GM23338 (cell line): ENCODE measurements at regions not wholly inside any gene's neighbourhood (a gene's known extent, or its start where the extent isn't known, plus 50 kb on each side); places are given as distances from the start of the nearest gene placed in this dataset.

Source experiments
- ATAC-seq: fragments of 200-7000 bp; cut with Tn5 transposase; 3 replicates; pipeline ENCODE4 v1.9.1; 2020
- DNase-seq: peaks from one replicate; pipeline ENCODE4 v3.0.0-alpha.2; 2015; ENCODE audit warnings: low spot score
- H2AFZ ChIP-seq: fragments of 200-600 bp; sonication (generic); 2 replicates; pipeline ENCODE4 v1.8.0; 2016; ENCODE audit warnings: antibody characterized with exemption, mild to moderate bottlenecking, moderate library complexity
- H3F3A ChIP-seq: fragments of 200-600 bp; sonication (generic); replicated peaks from 2 replicates; pipeline ENCODE4 v1.8.0; 2017; ENCODE audit warnings: antibody characterized with exemption, mixed run types, low read depth
- H3K27ac ChIP-seq: fragments of 200-600 bp; sonication (generic); 2 replicates; pipeline ENCODE4 v1.6.1; 2016; ENCODE audit warnings: low read depth
- H3K27me3 ChIP-seq: fragments of 200-600 bp; sonication (generic); 2 replicates; pipeline ENCODE4 v1.8.0; 2016; ENCODE audit warnings: mild to moderate bottlenecking, mixed run types, moderate library complexity; ENCODE audit not compliant: insufficient read depth
- H3K36me3 ChIP-seq: fragments of 200-600 bp; sonication (generic); 2 replicates; pipeline ENCODE4 v1.8.0; 2016; ENCODE audit warnings: mild to moderate bottlenecking; ENCODE audit not compliant: insufficient read depth
- H3K4me1 ChIP-seq: fragments of 200-600 bp; sonication (generic); 2 replicates; pipeline ENCODE4 v1.8.0; 2016; ENCODE audit warnings: mild to moderate bottlenecking, moderate library complexity; ENCODE audit not compliant: insufficient read depth
- H3K4me2 ChIP-seq: fragments of 200-600 bp; sonication (generic); 2 replicates; pipeline ENCODE4 v1.7.1; 2017; ENCODE audit warnings: mixed run types
- H3K4me3 ChIP-seq: fragments of 200-600 bp; sonication (generic); 2 replicates; pipeline ENCODE4 v1.6.1; 2016; ENCODE audit warnings: mixed run types
- H3K79me2 ChIP-seq: fragments of 200-600 bp; sonication (generic); replicated peaks from 2 replicates; pipeline ENCODE4 v1.8.0; 2017; ENCODE audit warnings: mild to moderate bottlenecking; ENCODE audit not compliant: insufficient read depth
- H3K9me2 ChIP-seq: fragments of 200-600 bp; sonication (generic); 2 replicates; pipeline ENCODE4 v1.8.0; 2017; ENCODE audit not compliant: insufficient read depth
- H4K20me1 ChIP-seq: fragments of 200-600 bp; sonication (generic); replicated peaks from 2 replicates; pipeline ENCODE4 v1.8.0; 2017; ENCODE audit warnings: mild to moderate bottlenecking; ENCODE audit not compliant: insufficient read depth
- H3K27ac Mint-ChIP-seq: 2 replicates; pipeline ENCODE4 v1.8.0; 2020; ENCODE audit warnings: inconsistent platforms, mild to moderate bottlenecking, moderate library complexity, mixed read lengths
- H3K27me3 Mint-ChIP-seq: 3 replicates; pipeline ENCODE4 v1.8.0; 2022; ENCODE audit warnings: low read depth, mild to moderate bottlenecking, moderate library complexity, mixed read lengths, inconsistent platforms; ENCODE audit not compliant: insufficient read depth, poor library complexity
- H3K36me3 Mint-ChIP-seq: 3 replicates; pipeline ENCODE4 v1.8.0; 2021; ENCODE audit warnings: low read depth, mild to moderate bottlenecking, inconsistent platforms, moderate library complexity, mixed read lengths
- H3K4me1 Mint-ChIP-seq: 3 replicates; pipeline ENCODE4 v1.8.0; 2020; ENCODE audit warnings: mild to moderate bottlenecking, inconsistent platforms, mixed read lengths
- H3K4me3 Mint-ChIP-seq: 3 replicates; pipeline ENCODE4 v1.8.0; 2021; ENCODE audit warnings: moderate library complexity, mild to moderate bottlenecking, inconsistent platforms, mixed read lengths
- H3K9me3 Mint-ChIP-seq: 3 replicates; pipeline ENCODE4 v1.8.0; 2020; ENCODE audit warnings: moderate library complexity, mild to moderate bottlenecking, inconsistent platforms, mixed read lengths
- CREB1 ChIP-seq: fragments of 250-450 bp; sonication (Bioruptor Pico); IDR thresholded peaks from 2 replicates; pipeline ENCODE4 v1.5.0; 2020; ENCODE audit warnings: low read depth, mild to moderate bottlenecking, moderate library complexity
- EZH2 ChIP-seq: fragments of 200-600 bp; sonication (generic); IDR thresholded peaks from one replicate; pipeline ENCODE4 v1.8.0; 2017; ENCODE audit warnings: antibody characterized with exemption, mild to moderate bottlenecking, low read depth; ENCODE audit not compliant: unreplicated experiment
- EZH2phosphoT487 ChIP-seq: fragments of 200-600 bp; sonication (generic); IDR thresholded peaks from one replicate; pipeline ENCODE4 v1.8.1; 2018; ENCODE audit warnings: antibody characterized with exemption; ENCODE audit not compliant: unreplicated experiment
- JUNB ChIP-seq: IDR thresholded peaks from one replicate; pipeline ENCODE4 v1.6.1; 2016; ENCODE audit warnings: antibody characterized with exemption; ENCODE audit not compliant: unreplicated experiment
- NANOG ChIP-seq: IDR thresholded peaks from 2 replicates; pipeline ENCODE4 v1.6.1; 2016; ENCODE audit warnings: antibody characterized with exemption, borderline replicate concordance
- TF ChIP-seq, protein P1 (sequence below): IDR thresholded peaks from one replicate; pipeline ENCODE4 v1.6.1; 2018; ENCODE audit warnings: antibody characterized with exemption; ENCODE audit not compliant: unreplicated experiment
- TF ChIP-seq, protein P2 (sequence below): IDR thresholded peaks from 2 replicates; pipeline ENCODE4 v1.6.1; 2016; ENCODE audit warnings: antibody characterized with exemption
- TF ChIP-seq, protein P3 (sequence below), 2 experiments: fragments of 200-600 bp in 1 of 2; sonication (generic) in 1 of 2; conservative IDR thresholded peaks; 2 replicates each; pipeline versions ENCODE4 v1.5.1 to v1.6.1; 2016 to 2017; ENCODE audit warnings: antibody characterized with exemption in 2 of 2, low read depth in 2 of 2, mild to moderate bottlenecking in 2 of 2, moderate library complexity in 1 of 2
- TF ChIP-seq, protein P4 (sequence below): fragments of 250-450 bp; sonication (Bioruptor Pico); IDR thresholded peaks from 2 replicates; pipeline ENCODE4 v1.5.0; 2020; ENCODE audit warnings: mild to moderate bottlenecking, moderate library complexity

DNA sequence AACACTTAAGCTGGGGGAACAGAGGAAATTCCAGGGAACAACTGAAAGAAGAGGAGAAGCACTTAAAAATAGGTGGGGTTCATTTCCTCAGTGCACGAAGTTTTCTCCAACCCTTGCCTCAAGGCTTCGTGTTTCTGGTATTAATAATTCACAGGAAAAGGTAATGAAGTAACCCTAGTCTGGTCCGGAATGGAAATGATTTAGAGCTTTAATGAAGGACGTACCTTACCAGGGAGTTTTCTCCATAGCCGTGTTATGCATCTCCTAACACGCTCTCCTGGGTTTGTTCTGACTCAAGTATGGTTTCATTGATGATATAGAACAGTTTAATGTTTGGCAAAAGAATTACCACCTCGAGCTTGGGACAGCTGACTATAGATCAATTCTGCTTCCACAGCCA lies 214.2 kb downstream of the MTX2 start:
- no peaks in the 10 kb centered on the region for H3F3A ChIP-seq
- Mint-ChIP-seq H3K4me1 (no peaks in the 10 kb centered on the region), H3K4me3 (no peak overlapping the region), H3K9me3 (no peaks in the 10 kb centered on the region), H3K36me3 (no peaks in the 10 kb centered on the region), H3K27me3 (no peaks in the 10 kb centered on the region), H3K27ac (no peak overlapping the region)
- 0 out of 2 replicates have a peak, but pooled peaks cover 2% of the 10 kb centered on the region for H3K27me3 ChIP-seq
- H3K79me2 ChIP-seq: no peaks in the 10 kb centered on the region
- no peaks in the 10 kb centered on the region for H3K36me3 ChIP-seq
- no peak overlapping the region for H2AFZ ChIP-seq
- H3K27ac ChIP-seq: no peak overlapping the region
- DNase-seq: no peak
- peaks cover 2% of the 10 kb centered on the region; the same call in 1 of the 2 replicates for H3K9me2 ChIP-seq
- no peak overlapping the region for H3K4me3 ChIP-seq
- ATAC-seq: no peak
- no peaks in the 10 kb centered on the region for H3K4me1 ChIP-seq
- TF ChIP-seq, protein P1, sequence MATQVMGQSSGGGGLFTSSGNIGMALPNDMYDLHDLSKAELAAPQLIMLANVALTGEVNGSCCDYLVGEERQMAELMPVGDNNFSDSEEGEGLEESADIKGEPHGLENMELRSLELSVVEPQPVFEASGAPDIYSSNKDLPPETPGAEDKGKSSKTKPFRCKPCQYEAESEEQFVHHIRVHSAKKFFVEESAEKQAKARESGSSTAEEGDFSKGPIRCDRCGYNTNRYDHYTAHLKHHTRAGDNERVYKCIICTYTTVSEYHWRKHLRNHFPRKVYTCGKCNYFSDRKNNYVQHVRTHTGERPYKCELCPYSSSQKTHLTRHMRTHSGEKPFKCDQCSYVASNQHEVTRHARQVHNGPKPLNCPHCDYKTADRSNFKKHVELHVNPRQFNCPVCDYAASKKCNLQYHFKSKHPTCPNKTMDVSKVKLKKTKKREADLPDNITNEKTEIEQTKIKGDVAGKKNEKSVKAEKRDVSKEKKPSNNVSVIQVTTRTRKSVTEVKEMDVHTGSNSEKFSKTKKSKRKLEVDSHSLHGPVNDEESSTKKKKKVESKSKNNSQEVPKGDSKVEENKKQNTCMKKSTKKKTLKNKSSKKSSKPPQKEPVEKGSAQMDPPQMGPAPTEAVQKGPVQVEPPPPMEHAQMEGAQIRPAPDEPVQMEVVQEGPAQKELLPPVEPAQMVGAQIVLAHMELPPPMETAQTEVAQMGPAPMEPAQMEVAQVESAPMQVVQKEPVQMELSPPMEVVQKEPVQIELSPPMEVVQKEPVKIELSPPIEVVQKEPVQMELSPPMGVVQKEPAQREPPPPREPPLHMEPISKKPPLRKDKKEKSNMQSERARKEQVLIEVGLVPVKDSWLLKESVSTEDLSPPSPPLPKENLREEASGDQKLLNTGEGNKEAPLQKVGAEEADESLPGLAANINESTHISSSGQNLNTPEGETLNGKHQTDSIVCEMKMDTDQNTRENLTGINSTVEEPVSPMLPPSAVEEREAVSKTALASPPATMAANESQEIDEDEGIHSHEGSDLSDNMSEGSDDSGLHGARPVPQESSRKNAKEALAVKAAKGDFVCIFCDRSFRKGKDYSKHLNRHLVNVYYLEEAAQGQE: no peak
- TF ChIP-seq EZH2 (no peak), JUNB (no peak), CREB1 (no peak), EZH2phosphoT487 (no peak), NANOG (no peak)
- TF ChIP-seq, protein P2, sequence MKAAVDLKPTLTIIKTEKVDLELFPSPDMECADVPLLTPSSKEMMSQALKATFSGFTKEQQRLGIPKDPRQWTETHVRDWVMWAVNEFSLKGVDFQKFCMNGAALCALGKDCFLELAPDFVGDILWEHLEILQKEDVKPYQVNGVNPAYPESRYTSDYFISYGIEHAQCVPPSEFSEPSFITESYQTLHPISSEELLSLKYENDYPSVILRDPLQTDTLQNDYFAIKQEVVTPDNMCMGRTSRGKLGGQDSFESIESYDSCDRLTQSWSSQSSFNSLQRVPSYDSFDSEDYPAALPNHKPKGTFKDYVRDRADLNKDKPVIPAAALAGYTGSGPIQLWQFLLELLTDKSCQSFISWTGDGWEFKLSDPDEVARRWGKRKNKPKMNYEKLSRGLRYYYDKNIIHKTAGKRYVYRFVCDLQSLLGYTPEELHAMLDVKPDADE: no peak
- TF ChIP-seq, protein P3, sequence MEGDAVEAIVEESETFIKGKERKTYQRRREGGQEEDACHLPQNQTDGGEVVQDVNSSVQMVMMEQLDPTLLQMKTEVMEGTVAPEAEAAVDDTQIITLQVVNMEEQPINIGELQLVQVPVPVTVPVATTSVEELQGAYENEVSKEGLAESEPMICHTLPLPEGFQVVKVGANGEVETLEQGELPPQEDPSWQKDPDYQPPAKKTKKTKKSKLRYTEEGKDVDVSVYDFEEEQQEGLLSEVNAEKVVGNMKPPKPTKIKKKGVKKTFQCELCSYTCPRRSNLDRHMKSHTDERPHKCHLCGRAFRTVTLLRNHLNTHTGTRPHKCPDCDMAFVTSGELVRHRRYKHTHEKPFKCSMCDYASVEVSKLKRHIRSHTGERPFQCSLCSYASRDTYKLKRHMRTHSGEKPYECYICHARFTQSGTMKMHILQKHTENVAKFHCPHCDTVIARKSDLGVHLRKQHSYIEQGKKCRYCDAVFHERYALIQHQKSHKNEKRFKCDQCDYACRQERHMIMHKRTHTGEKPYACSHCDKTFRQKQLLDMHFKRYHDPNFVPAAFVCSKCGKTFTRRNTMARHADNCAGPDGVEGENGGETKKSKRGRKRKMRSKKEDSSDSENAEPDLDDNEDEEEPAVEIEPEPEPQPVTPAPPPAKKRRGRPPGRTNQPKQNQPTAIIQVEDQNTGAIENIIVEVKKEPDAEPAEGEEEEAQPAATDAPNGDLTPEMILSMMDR (conservative IDR thresholded peaks at IDR 0.05; ENCODE audit: low read depth in 2 of 2): no peak
- TF ChIP-seq, protein P4, sequence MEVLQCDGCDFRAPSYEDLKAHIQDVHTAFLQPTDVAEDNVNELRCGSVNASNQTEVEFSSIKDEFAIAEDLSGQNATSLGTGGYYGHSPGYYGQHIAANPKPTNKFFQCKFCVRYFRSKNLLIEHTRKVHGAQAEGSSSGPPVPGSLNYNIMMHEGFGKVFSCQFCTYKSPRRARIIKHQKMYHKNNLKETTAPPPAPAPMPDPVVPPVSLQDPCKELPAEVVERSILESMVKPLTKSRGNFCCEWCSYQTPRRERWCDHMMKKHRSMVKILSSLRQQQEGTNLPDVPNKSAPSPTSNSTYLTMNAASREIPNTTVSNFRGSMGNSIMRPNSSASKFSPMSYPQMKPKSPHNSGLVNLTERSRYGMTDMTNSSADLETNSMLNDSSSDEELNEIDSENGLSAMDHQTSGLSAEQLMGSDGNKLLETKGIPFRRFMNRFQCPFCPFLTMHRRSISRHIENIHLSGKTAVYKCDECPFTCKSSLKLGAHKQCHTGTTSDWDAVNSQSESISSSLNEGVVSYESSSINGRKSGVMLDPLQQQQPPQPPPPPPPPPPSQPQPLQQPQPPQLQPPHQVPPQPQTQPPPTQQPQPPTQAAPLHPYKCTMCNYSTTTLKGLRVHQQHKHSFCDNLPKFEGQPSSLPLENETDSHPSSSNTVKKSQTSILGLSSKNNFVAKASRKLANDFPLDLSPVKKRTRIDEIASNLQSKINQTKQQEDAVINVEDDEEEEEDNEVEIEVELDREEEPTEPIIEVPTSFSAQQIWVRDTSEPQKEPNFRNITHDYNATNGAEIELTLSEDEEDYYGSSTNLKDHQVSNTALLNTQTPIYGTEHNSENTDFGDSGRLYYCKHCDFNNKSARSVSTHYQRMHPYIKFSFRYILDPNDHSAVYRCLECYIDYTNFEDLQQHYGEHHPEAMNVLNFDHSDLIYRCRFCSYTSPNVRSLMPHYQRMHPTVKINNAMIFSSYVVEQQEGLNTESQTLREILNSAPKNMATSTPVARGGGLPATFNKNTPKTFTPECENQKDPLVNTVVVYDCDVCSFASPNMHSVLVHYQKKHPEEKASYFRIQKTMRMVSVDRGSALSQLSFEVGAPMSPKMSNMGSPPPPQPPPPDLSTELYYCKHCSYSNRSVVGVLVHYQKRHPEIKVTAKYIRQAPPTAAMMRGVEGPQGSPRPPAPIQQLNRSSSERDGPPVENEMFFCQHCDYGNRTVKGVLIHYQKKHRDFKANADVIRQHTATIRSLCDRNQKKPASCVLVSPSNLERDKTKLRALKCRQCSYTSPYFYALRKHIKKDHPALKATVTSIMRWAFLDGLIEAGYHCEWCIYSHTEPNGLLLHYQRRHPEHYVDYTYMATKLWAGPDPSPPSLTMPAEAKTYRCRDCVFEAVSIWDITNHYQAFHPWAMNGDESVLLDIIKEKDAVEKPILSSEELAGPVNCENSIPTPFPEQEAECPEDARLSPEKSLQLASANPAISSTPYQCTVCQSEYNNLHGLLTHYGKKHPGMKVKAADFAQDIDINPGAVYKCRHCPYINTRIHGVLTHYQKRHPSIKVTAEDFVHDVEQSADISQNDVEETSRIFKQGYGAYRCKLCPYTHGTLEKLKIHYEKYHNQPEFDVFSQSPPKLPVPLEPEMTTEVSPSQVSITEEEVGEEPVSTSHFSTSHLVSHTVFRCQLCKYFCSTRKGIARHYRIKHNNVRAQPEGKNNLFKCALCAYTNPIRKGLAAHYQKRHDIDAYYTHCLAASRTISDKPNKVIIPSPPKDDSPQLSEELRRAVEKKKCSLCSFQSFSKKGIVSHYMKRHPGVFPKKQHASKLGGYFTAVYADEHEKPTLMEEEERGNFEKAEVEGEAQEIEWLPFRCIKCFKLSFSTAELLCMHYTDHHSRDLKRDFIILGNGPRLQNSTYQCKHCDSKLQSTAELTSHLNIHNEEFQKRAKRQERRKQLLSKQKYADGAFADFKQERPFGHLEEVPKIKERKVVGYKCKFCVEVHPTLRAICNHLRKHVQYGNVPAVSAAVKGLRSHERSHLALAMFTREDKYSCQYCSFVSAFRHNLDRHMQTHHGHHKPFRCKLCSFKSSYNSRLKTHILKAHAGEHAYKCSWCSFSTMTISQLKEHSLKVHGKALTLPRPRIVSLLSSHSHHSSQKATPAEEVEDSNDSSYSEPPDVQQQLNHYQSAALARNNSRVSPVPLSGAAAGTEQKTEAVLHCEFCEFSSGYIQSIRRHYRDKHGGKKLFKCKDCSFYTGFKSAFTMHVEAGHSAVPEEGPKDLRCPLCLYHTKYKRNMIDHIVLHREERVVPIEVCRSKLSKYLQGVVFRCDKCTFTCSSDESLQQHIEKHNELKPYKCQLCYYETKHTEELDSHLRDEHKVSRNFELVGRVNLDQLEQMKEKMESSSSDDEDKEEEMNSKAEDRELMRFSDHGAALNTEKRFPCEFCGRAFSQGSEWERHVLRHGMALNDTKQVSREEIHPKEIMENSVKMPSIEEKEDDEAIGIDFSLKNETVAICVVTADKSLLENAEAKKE (CRISPR knock-in tag): no peak
- H3K4me2 ChIP-seq: no peak overlapping the region
- no peaks in the 10 kb centered on the region for H4K20me1 ChIP-seq
